Karpas-422 (cell line): ENCODE measurements at regions not wholly inside any gene's neighbourhood (a gene's known extent, or its start where the extent isn't known, plus 50 kb on each side); places are given as distances from the start of the nearest gene placed in this dataset.

Experiments
- DNase-seq: peaks from one replicate; pipeline ENCODE4 v3.0.0-alpha.2; 2015
- H2AFZ ChIP-seq: fragments of 200-600 bp; sonication (generic); 2 replicates; pipeline ENCODE4 v1.6.1; 2014; ENCODE audit warnings: antibody characterized with exemption, low read length, mixed read lengths
- H3K27ac ChIP-seq: fragments of 200-600 bp; sonication (generic); 2 replicates; pipeline ENCODE4 v1.5.1; 2014; ENCODE audit warnings: mild to moderate bottlenecking, low read length, moderate library complexity
- H3K27me3 ChIP-seq: fragments of 200-600 bp; sonication (generic); 2 replicates; pipeline ENCODE4 v1.6.1; 2014; ENCODE audit warnings: low read length, mixed read lengths
- H3K36me3 ChIP-seq: fragments of 200-600 bp; sonication (generic); 2 replicates; pipeline ENCODE4 v1.6.1; 2014; ENCODE audit warnings: low read length, mixed read lengths; ENCODE audit not compliant: insufficient read depth
- H3K4me1 ChIP-seq: fragments of 200-600 bp; sonication (generic); 2 replicates; pipeline ENCODE4 v1.6.1; 2014; ENCODE audit warnings: mild to moderate bottlenecking, low read length, mixed read lengths
- H3K4me2 ChIP-seq: fragments of 200-600 bp; sonication (generic); 2 replicates; pipeline ENCODE4 v1.6.1; 2014; ENCODE audit warnings: low read length, low read depth, mild to moderate bottlenecking; ENCODE audit not compliant: poor library complexity, severe bottlenecking
- H3K4me3 ChIP-seq: fragments of 200-600 bp; sonication (generic); 2 replicates; pipeline ENCODE4 v1.5.1; 2014; ENCODE audit warnings: mild to moderate bottlenecking, antibody characterized with exemption, low read length, mixed read lengths
- H3K79me2 ChIP-seq: fragments of 200-600 bp; sonication (generic); 2 replicates; pipeline ENCODE4 v1.6.1; 2014; ENCODE audit warnings: mild to moderate bottlenecking, low read length, mixed read lengths
- H3K9ac ChIP-seq: fragments of 200-600 bp; sonication (generic); 2 replicates; pipeline ENCODE4 v1.6.0; 2014; ENCODE audit warnings: low read length
- H3K9me2 ChIP-seq: fragments of 200-600 bp; sonication (generic), shearing (Covaris generic); replicated peaks from 2 replicates; pipeline ENCODE4 v1.6.0; 2014; ENCODE audit warnings: mild to moderate bottlenecking, low read length, moderate library complexity; ENCODE audit not compliant: insufficient read depth
- H3K9me3 ChIP-seq: fragments of 300-700, 200-600 bp; sonication (generic); 2 replicates; pipeline ENCODE4 v1.6.1; 2014; ENCODE audit warnings: low read length, mixed read lengths
- H4K20me1 ChIP-seq: fragments of 200-600 bp; sonication (generic); 2 replicates; pipeline ENCODE4 v1.6.1; 2014; ENCODE audit warnings: mild to moderate bottlenecking, antibody characterized with exemption, low read length, low read depth; ENCODE audit not compliant: insufficient read depth

DNA sequence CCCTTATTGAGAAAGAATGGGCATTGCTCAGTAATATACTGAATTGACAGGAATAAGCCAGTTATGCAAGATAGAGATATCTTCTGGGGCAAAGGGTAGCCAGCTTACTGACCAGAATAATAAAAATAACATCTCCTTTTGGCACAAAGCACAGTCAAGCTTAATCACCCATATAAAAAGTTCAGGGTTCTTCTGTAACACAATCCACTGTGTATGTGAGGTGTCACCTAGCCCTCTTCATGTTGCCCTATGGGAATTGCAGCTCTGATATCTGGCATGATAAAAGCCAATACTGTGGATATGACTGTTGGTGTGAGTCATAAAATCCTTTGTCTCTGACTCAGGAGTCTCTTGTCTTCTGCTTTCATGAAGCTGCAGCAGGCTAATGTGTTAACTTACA, 90.8 kb downstream of the DSEL start:
- Histone ChIP-seq H3K27me3 (no peaks in the 10 kb centered on the region), H3K9me3 (peaks cover 32% of the 10 kb centered on the region), H3K27ac (no peak overlapping the region), H3K9ac (no peak overlapping the region), H3K4me1 (no peaks in the 10 kb centered on the region), H4K20me1 (no peaks in the 10 kb centered on the region), H3K36me3 (no peaks in the 10 kb centered on the region), H3K9me2 (no peaks in the 10 kb centered on the region), H3K79me2 (no peaks in the 10 kb centered on the region), H3K4me3 (no peak overlapping the region), H2AFZ (no peak overlapping the region), H3K4me2 (no peak overlapping the region)
- DNase-seq: no peak

DNA sequence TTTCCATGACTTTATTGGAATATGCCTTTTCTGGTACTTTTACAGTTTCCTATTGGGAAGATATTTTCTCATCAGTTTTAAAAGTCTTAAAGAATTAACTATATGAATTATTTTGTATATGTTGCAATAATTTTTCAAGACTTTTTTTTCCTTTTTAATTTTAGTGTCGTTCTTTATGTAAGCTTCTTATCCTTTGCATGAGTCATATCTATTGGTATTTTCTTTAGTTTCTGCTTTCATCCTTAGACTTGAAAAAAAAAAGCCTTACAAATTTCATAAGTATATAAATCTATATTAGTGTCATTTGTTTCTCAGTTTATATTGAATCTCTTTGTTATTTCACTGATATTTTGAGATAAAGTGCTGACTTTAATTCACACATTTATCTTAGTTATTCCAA, 94.9 kb downstream of the DSEL start:
- H3K4me1 ChIP-seq: no peaks in the 10 kb centered on the region
- H3K9ac ChIP-seq: no peak overlapping the region
- H3K79me2 ChIP-seq: no peaks in the 10 kb centered on the region
- H3K9me2 ChIP-seq: no peaks in the 10 kb centered on the region
- H3K36me3 ChIP-seq: no peaks in the 10 kb centered on the region
- no peaks in the 10 kb centered on the region for H3K27me3 ChIP-seq
- peaks cover 31% of the 10 kb centered on the region for H3K9me3 ChIP-seq
- H2AFZ ChIP-seq: no peak overlapping the region
- DNase-seq: no peak
- H4K20me1 ChIP-seq: no peaks in the 10 kb centered on the region
- no peak overlapping the region for H3K27ac ChIP-seq
- H3K4me2 ChIP-seq: no peak overlapping the region
- H3K4me3 ChIP-seq: no peak overlapping the region

DNA sequence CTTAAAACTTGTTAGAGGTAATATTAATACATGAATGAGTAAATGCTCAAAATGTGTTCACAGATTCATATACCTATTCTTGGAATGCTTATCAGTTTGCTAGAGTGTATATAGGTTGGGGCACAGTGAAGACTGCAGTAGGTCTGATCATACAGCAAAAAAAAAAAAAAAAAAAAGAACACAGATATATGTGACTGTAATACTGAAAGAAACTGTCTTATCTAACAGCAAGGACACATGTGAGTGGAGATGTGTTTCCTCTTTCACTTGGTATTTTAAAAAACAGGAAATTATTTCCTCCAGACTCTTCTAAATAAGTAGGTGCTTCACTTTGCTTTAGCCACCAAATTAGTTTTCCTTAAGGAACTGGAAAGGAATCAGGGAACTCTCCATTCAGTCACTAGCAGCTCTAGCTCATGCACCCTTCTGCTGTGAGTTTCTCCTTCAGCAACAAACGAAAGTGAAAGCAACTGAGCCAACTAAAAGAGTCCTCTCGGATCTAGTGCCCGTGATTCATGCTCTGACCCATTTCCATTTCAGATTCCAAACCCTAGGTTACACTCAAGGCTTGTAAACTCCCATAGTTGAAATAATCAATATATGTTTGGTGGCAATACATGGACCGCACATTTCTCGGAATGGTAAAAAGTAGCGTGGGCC, 98.5 kb downstream of the DSEL start:
- H3K27me3 ChIP-seq: no peaks in the 10 kb centered on the region
- H3K27ac ChIP-seq: no peak overlapping the region
- H3K79me2 ChIP-seq: no peaks in the 10 kb centered on the region
- H3K9ac ChIP-seq: no peak overlapping the region
- H3K4me1 ChIP-seq: no peaks in the 10 kb centered on the region
- peaks cover 33% of the 10 kb centered on the region for H3K9me3 ChIP-seq
- H4K20me1 ChIP-seq: no peaks in the 10 kb centered on the region
- no peaks in the 10 kb centered on the region for H3K36me3 ChIP-seq
- no peak for DNase-seq
- no peaks in the 10 kb centered on the region for H3K9me2 ChIP-seq
- H3K4me2 ChIP-seq: no peak overlapping the region
- no peak overlapping the region for H2AFZ ChIP-seq
- H3K4me3 ChIP-seq: no peak overlapping the region

DNA sequence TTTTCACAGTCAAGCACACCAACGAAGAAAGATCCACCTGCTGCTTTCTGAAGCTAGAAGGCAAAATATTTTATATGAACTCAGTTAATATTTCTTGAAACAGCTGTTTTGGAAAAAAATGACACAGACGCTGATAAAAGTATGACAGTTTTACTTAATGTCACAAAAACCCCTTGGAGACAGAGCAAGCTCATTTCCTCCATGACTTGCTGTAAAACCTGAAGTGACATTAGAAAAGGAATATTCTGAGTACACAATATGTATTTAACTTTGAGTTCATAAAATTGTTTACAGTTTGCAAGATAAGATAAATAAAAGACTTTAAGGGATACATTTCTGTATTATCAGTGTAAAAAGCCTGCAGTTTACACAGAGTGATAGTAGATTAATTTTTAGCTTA, 105.4 kb downstream of the DSEL start:
- H3K9me2 ChIP-seq: no peaks in the 10 kb centered on the region
- H3K36me3 ChIP-seq: no peaks in the 10 kb centered on the region
- DNase-seq: no peak
- no peak overlapping the region for H3K4me3 ChIP-seq
- no peaks in the 10 kb centered on the region for H3K79me2 ChIP-seq
- no peak overlapping the region for H2AFZ ChIP-seq
- H3K27me3 ChIP-seq: no peaks in the 10 kb centered on the region
- H3K9me3 ChIP-seq: peaks cover 37% of the 10 kb centered on the region
- H3K27ac ChIP-seq: no peak overlapping the region
- H3K4me1 ChIP-seq: no peaks in the 10 kb centered on the region
- no peak overlapping the region for H3K4me2 ChIP-seq
- no peaks in the 10 kb centered on the region for H4K20me1 ChIP-seq
- H3K9ac ChIP-seq: no peak overlapping the region

DNA sequence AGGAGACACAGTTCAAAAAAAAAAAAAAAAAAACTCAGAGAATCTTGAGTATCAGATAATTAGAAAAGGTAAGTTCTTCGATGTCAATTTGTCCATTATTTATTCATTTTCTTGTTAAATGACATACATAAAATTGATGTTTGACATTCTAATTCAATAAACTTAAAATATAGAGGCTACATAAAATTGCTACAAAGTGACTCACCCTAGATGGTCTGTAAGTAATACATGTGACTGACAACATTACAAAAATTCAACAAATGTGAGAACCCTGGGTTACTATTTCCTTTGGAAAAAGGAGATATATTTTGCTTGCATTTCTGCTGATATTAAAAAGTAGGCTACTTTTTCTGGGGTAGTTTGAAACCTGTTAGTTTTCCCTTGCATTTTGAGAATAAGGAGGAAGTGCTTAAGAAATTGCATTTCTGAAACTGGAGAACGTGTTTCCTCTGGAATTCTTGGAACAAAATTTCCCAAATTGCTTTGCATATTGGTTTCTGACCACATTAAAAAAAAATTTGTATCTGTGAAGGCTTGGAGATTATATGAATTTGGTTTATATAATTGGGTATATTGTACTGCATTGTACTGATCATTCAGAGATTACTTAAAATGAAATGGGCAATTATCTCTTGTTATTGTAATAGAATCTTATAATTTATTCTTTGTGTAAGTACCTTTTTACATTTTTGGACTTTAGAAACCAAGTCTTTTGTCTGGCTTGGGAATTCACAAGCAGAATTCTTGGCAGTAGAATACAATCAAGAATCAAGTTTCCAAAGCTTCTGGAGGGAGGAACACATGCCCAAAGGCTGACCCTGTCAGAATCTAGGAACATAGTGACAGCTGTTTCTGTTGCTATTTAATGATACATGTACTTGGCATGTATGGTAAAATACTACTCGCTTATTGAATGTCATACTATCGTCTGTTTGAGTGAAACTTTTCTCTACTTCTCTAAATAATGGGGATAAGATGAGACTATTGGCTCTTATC, 106.1 kb downstream of the DSEL start:
- Histone ChIP-seq H3K79me2 (no peaks in the 10 kb centered on the region), H3K4me1 (no peaks in the 10 kb centered on the region), H3K9ac (no peak overlapping the region), H3K9me3 (peaks cover 42% of the 10 kb centered on the region), H2AFZ (no peak overlapping the region), H3K9me2 (no peaks in the 10 kb centered on the region), H3K27ac (no peak overlapping the region), H3K4me2 (no peak overlapping the region), H3K36me3 (no peaks in the 10 kb centered on the region), H3K4me3 (no peak overlapping the region), H3K27me3 (no peaks in the 10 kb centered on the region), H4K20me1 (no peaks in the 10 kb centered on the region)
- DNase-seq: no peak

DNA sequence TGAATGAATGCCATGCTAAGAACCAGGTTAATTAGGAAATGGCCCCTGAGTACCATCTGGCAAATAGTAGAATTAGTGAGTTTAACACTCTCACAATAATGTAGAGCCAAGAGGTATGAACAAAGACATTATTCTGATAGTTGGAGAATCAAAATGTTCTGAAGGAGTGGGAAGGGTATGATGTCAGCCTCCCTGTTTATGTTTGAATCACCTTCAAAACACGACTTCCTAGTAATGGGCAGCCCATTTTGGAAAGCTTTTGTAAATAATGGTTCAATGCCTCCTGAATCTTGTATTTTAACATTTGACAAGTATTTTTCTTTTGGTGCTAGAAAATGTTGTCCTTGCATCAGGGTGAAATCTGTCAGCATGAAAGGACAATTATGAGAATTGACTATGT, 108.3 kb downstream of the DSEL start:
- DNase-seq: no peak
- no peaks in the 10 kb centered on the region for H3K36me3 ChIP-seq
- H4K20me1 ChIP-seq: no peaks in the 10 kb centered on the region
- no peaks in the 10 kb centered on the region for H3K4me1 ChIP-seq
- no peaks in the 10 kb centered on the region for H3K79me2 ChIP-seq
- H3K9me3 ChIP-seq: peaks cover 25% of the 10 kb centered on the region
- H3K9ac ChIP-seq: no peak overlapping the region
- H3K27ac ChIP-seq: no peak overlapping the region
- no peak overlapping the region for H2AFZ ChIP-seq
- no peak overlapping the region for H3K4me2 ChIP-seq
- no peak overlapping the region for H3K4me3 ChIP-seq
- no peaks in the 10 kb centered on the region for H3K27me3 ChIP-seq
- H3K9me2 ChIP-seq: no peaks in the 10 kb centered on the region

DNA sequence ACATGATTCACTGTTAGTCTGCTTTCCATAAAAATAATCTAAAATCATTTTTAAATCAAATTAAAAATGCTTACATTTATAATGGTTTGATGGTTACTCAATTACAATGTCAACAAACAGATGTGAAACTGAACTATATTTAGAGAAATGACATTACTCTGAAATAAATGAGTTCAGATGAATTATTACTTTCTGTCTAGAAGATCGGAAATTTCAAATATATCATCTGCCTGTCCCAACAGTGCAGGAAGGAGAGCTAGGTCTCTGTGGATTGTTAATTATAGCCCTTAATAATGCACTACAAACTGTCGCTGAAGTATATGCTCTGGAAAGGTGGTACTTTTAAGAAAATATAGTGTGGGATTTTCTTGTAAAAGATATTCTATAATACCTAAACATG, 109.8 kb downstream of the DSEL start:
- DNase-seq: no peak
- Histone ChIP-seq H2AFZ (no peak overlapping the region), H3K27me3 (no peaks in the 10 kb centered on the region), H3K4me1 (no peaks in the 10 kb centered on the region), H3K9me3 (peaks cover 20% of the 10 kb centered on the region), H4K20me1 (no peaks in the 10 kb centered on the region), H3K9me2 (no peaks in the 10 kb centered on the region), H3K4me2 (no peak overlapping the region), H3K4me3 (no peak overlapping the region), H3K9ac (no peak overlapping the region), H3K79me2 (no peaks in the 10 kb centered on the region), H3K27ac (no peak overlapping the region), H3K36me3 (no peaks in the 10 kb centered on the region)

DNA sequence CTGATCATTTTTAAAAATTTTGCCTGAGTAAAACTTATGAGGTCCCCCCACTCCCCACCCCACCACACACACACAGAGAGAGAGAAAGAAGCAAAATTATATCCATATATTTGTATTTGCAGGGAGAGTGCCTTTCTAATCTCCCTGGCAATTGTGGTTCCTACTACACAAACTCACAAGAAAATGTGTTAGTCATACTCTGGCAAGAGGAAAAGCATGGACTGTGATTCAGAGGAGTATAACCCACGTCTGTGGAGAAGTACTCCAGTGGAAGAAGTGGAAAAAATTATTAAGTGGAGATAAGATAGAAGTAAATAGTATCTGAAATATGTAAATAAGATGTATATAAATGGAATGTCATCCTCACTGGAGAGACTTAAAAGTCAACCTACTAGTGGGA, 114.0 kb downstream of the DSEL start:
- no peaks in the 10 kb centered on the region for H3K4me1 ChIP-seq
- no peaks in the 10 kb centered on the region for H3K27me3 ChIP-seq
- no peaks in the 10 kb centered on the region for H3K79me2 ChIP-seq
- no peak overlapping the region for H2AFZ ChIP-seq
- no peak overlapping the region for H3K4me3 ChIP-seq
- no peak overlapping the region for H3K27ac ChIP-seq
- H4K20me1 ChIP-seq: no peaks in the 10 kb centered on the region
- DNase-seq: no peak
- no peaks in the 10 kb centered on the region for H3K36me3 ChIP-seq
- no peak overlapping the region for H3K4me2 ChIP-seq
- no peak overlapping the region for H3K9ac ChIP-seq
- peaks cover 13% of the 10 kb centered on the region for H3K9me3 ChIP-seq
- H3K9me2 ChIP-seq: no peaks in the 10 kb centered on the region
